Muscle layer of duodenum (tissue), 2 donors: ENCODE measurements at regions not wholly inside any gene's neighbourhood (a gene's known extent, or its start where the extent isn't known, plus 50 kb on each side); places are given as distances from the start of the nearest gene placed in this dataset.

ENCODE experiments used
- H3K27ac ChIP-seq: one replicate; pipeline ENCODE4 v1.7.0; 2013; ENCODE audit warnings: mild to moderate bottlenecking, low read length
- H3K27me3 ChIP-seq: one replicate; pipeline ENCODE4 v1.7.0; 2013; ENCODE audit warnings: low read depth, mild to moderate bottlenecking, control low read depth, low read length
- H3K36me3 ChIP-seq, 2 donors: one replicate each; pipeline ENCODE4 v1.7.0; 2013; ENCODE audit warnings: low read length in 2 of 2, control low read depth in 1 of 2, mild to moderate bottlenecking in 1 of 2; ENCODE audit not compliant: insufficient read depth in 2 of 2, control insufficient read depth in 1 of 2
- H3K4me1 ChIP-seq, 2 donors: one replicate each; pipeline ENCODE4 v1.7.0; 2013; ENCODE audit warnings: low read length in 2 of 2, mild to moderate bottlenecking in 2 of 2, control low read depth in 1 of 2, moderate library complexity in 1 of 2; ENCODE audit not compliant: insufficient read depth in 2 of 2, control insufficient read depth in 1 of 2
- H3K4me3 ChIP-seq, 2 donors: one replicate each; pipeline ENCODE4 v1.7.0; 2013; ENCODE audit warnings: low read length in 2 of 2, low read depth in 1 of 2, mild to moderate bottlenecking in 1 of 2
- H3K9me3 ChIP-seq, 2 donors: one replicate each; pipeline ENCODE4 v1.7.0; 2013; ENCODE audit warnings: low read length in 2 of 2, control low read depth in 1 of 2, mild to moderate bottlenecking in 1 of 2; ENCODE audit not compliant: control insufficient read depth in 1 of 2
- donor health status: healthy.

- Histone ChIP-seq H3K27ac (no peak overlapping the region), H3K4me3 (no peak overlapping the region), H3K36me3 (no peaks in the 10 kb centered on the region), H3K4me1 (no peaks in the 10 kb centered on the region), H3K27me3 (no peaks in the 10 kb centered on the region), H3K9me3 (no peaks in the 10 kb centered on the region)
These were observed 211.2 kb downstream of the SNCA start for GRCh38 chr4:89625599-89626293.

GRCh38 chr4:89619206-89619962 is 217.6 kb downstream of the SNCA start:
- H3K4me3 ChIP-seq: no peak overlapping the region
- H3K4me1 ChIP-seq: no peaks in the 10 kb centered on the region
- H3K36me3 ChIP-seq: no peaks in the 10 kb centered on the region
- H3K9me3 ChIP-seq: no peaks in the 10 kb centered on the region
- H3K27ac ChIP-seq: no peak overlapping the region
- no peaks in the 10 kb centered on the region for H3K27me3 ChIP-seq

GRCh38 chr4:89618151-89618550 is 218.8 kb downstream of the SNCA start:
- no peaks in the 10 kb centered on the region for H3K36me3 ChIP-seq
- H3K9me3 ChIP-seq: no peaks in the 10 kb centered on the region
- no peaks in the 10 kb centered on the region for H3K4me1 ChIP-seq
- no peaks in the 10 kb centered on the region for H3K27me3 ChIP-seq
- H3K27ac ChIP-seq: no peak overlapping the region
- no peak overlapping the region for H3K4me3 ChIP-seq

GRCh38 chr4:89617317-89617716 is 219.6 kb downstream of the SNCA start:
- Histone ChIP-seq H3K9me3 (no peaks in the 10 kb centered on the region), H3K4me3 (no peak overlapping the region), H3K27ac (no peak overlapping the region), H3K4me1 (no peaks in the 10 kb centered on the region), H3K36me3 (no peaks in the 10 kb centered on the region), H3K27me3 (no peaks in the 10 kb centered on the region)

- Histone ChIP-seq H3K4me1 (no peaks in the 10 kb centered on the region), H3K9me3 (no peaks in the 10 kb centered on the region), H3K36me3 (no peaks in the 10 kb centered on the region), H3K27me3 (no peaks in the 10 kb centered on the region), H3K27ac (no peak overlapping the region), H3K4me3 (no peak overlapping the region)
These were observed 220.6 kb downstream of the SNCA start for GRCh38 chr4:89616382-89616781.

- Histone ChIP-seq H3K27me3 (no peaks in the 10 kb centered on the region), H3K9me3 (no peaks in the 10 kb centered on the region), H3K4me3 (no peak overlapping the region), H3K4me1 (no peaks in the 10 kb centered on the region), H3K36me3 (no peaks in the 10 kb centered on the region), H3K27ac (no peak overlapping the region)
These were observed 221.9 kb downstream of the SNCA start for GRCh38 chr4:89615051-89615450.

- no peaks in the 10 kb centered on the region for H3K36me3 ChIP-seq
- H3K4me1 ChIP-seq: no peaks in the 10 kb centered on the region
- no peak overlapping the region for H3K27ac ChIP-seq
- H3K4me3 ChIP-seq: no peak overlapping the region
- no peaks in the 10 kb centered on the region for H3K9me3 ChIP-seq
- H3K27me3 ChIP-seq: no peaks in the 10 kb centered on the region
These were observed 222.8 kb downstream of the SNCA start for GRCh38 chr4:89614155-89614554.

- H3K9me3 ChIP-seq: no peaks in the 10 kb centered on the region
- H3K27ac ChIP-seq: no peak overlapping the region
- H3K36me3 ChIP-seq: no peaks in the 10 kb centered on the region
- H3K27me3 ChIP-seq: no peaks in the 10 kb centered on the region
- H3K4me3 ChIP-seq: no peak overlapping the region
- H3K4me1 ChIP-seq: no peaks in the 10 kb centered on the region
These were observed 226.7 kb downstream of the SNCA start for GRCh38 chr4:89610236-89610635.

GRCh38 chr4:89609756-89610155 is 227.2 kb downstream of the SNCA start:
- no peaks in the 10 kb centered on the region for H3K9me3 ChIP-seq
- H3K4me3 ChIP-seq: no peak overlapping the region
- H3K4me1 ChIP-seq: no peaks in the 10 kb centered on the region
- no peaks in the 10 kb centered on the region for H3K36me3 ChIP-seq
- no peaks in the 10 kb centered on the region for H3K27me3 ChIP-seq
- H3K27ac ChIP-seq: no peak overlapping the region

GRCh38 chr4:89604951-89605350 is 232.0 kb downstream of the SNCA start:
- Histone ChIP-seq H3K4me1 (no peaks in the 10 kb centered on the region), H3K4me3 (no peak overlapping the region), H3K27me3 (no peaks in the 10 kb centered on the region), H3K27ac (no peak overlapping the region), H3K36me3 (no peaks in the 10 kb centered on the region), H3K9me3 (no peaks in the 10 kb centered on the region)

GRCh38 chr4:89599026-89599425 is 237.9 kb downstream of the SNCA start:
- Histone ChIP-seq H3K4me3 (no peak overlapping the region), H3K4me1 (no peaks in the 10 kb centered on the region), H3K36me3 (no peaks in the 10 kb centered on the region), H3K27me3 (no peaks in the 10 kb centered on the region), H3K9me3 (no peaks in the 10 kb centered on the region), H3K27ac (no peak overlapping the region)

- no peaks in the 10 kb centered on the region for H3K27me3 ChIP-seq
- no peaks in the 10 kb centered on the region for H3K36me3 ChIP-seq
- no peak overlapping the region for H3K4me3 ChIP-seq
- no peaks in the 10 kb centered on the region for H3K4me1 ChIP-seq
- no peak overlapping the region for H3K27ac ChIP-seq
- no peaks in the 10 kb centered on the region for H3K9me3 ChIP-seq
These were observed 238.4 kb downstream of the SNCA start for GRCh38 chr4:89598602-89599001.
